ENCODE measurements at regions not wholly inside any gene's neighbourhood (a gene's known extent, or its start where the extent isn't known, plus 50 kb on each side); places are given as distances from the start of the nearest gene placed in this dataset.

DNA sequence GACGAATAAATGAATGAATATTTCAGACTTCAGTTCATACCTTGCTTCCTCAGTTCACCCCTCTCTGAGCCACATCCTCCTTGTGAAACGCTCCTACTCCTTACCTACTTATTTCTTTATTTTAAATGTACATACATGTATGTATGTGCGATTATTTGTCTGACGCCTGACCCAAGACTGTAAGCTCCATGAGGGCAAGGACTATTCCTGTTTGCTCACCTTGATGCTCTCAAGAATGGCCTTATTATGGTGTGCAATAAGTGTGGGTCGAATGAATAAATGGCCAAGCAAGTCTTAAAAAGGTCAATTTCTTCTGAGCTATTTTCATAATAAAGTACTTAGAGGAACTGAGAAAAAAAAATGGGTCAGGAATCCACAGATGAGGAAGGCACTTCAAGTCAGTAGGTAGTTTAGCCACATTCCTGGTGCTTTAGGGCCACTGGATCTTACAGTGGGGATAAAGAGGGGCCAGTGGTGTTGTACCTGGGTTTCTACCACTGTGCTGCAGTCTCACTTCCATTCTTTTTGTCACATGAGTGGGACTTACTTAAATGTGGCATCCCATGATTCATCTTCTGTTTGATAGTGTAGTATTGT lies 74.7 kb downstream of the SDC1 start:
- Histone ChIP-seq H3K4me3 (ENCODE audit: low read length) (no peak overlapping the region), H3K18ac (ENCODE audit: low read length) (no peak overlapping the region), H2AK5ac (ENCODE audit: low read length) (no peak overlapping the region), H3K27me3 (ENCODE audit: insufficient read depth, low read length, poor library complexity) (no peaks in the 10 kb centered on the region), H3K4me1 (ENCODE audit: control insufficient read depth, low read depth, low read length) (peaks cover 17% of the 10 kb centered on the region), H3K9ac (ENCODE audit: low read length) (no peak overlapping the region), H2BK5ac (ENCODE audit: low read length) (no peak overlapping the region), H2BK120ac (ENCODE audit: low read depth, low read length) (no peak overlapping the region), H3K27ac (ENCODE audit: low read depth, low read length) (no peak overlapping the region), H3K79me2 (ENCODE audit: control insufficient read depth, insufficient read depth, low read length) (no peaks in the 10 kb centered on the region), H3K4me2 (ENCODE audit: low read length) (no peak overlapping the region), H4K5ac (ENCODE audit: low read length) (no peak overlapping the region), H3K79me1 (ENCODE audit: low read length) (no peaks in the 10 kb centered on the region), H3K36me3 (ENCODE audit: control insufficient read depth, insufficient read depth, low read length) (no peaks in the 10 kb centered on the region), H3K4ac (ENCODE audit: low read depth, low read length) (no peak overlapping the region), H4K8ac (ENCODE audit: low read depth, low read length) (no peak overlapping the region), H2BK15ac (replicated peaks; ENCODE audit: low read depth) (no peak overlapping the region), H3K56ac (ENCODE audit: low read length) (no peak overlapping the region), H3K23ac (ENCODE audit: low read length) (no peak overlapping the region)
- no peak for DNase-seq
- WGBS (ENCODE audit: extremely low coverage, insufficient coverage, low lambda C conversion rate): no CpG with 5 or more reads among the region's 5 CpGs

DNA sequence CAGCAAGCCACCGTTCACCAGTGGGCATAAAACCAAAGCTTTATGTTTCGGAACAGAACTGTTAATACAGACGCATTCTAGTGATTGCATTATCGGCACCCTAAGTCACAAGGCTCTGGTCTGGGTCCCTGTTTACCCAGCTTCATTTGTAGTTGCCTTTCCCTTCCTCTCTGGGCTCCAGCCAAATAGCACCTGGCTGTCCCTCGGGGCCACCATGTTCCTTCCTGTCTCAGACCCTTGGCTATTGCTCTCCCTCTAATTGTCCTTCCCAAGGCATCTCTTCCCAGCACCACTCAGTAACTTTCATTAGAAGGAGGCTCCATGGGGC lies 75.3 kb downstream of the SDC1 start:
- H2BK15ac ChIP-seq (replicated peaks; ENCODE audit: low read depth): no peak overlapping the region
- H3K27ac ChIP-seq (ENCODE audit: low read depth, low read length): no peak overlapping the region
- peaks cover 17% of the 10 kb centered on the region for H3K4me1 ChIP-seq (ENCODE audit: control insufficient read depth, low read depth, low read length)
- no peaks in the 10 kb centered on the region for H3K27me3 ChIP-seq (ENCODE audit: insufficient read depth, low read length, poor library complexity)
- no peak overlapping the region for H3K9ac ChIP-seq (ENCODE audit: low read length)
- H3K4me2 ChIP-seq (ENCODE audit: low read length): no peak overlapping the region
- H3K23ac ChIP-seq (ENCODE audit: low read length): no peak overlapping the region
- H3K56ac ChIP-seq (ENCODE audit: low read length): no peak overlapping the region
- DNase-seq: no peak
- H4K5ac ChIP-seq (ENCODE audit: low read length): no peak overlapping the region
- no peak overlapping the region for H4K8ac ChIP-seq (ENCODE audit: low read depth, low read length)
- H3K79me1 ChIP-seq (ENCODE audit: low read length): no peaks in the 10 kb centered on the region
- no peak overlapping the region for H2AK5ac ChIP-seq (ENCODE audit: low read length)
- no peak overlapping the region for H2BK5ac ChIP-seq (ENCODE audit: low read length)
- no peaks in the 10 kb centered on the region for H3K36me3 ChIP-seq (ENCODE audit: control insufficient read depth, insufficient read depth, low read length)
- no peak overlapping the region for H2BK120ac ChIP-seq (ENCODE audit: low read depth, low read length)
- WGBS (ENCODE audit: extremely low coverage, insufficient coverage, low lambda C conversion rate): no CpG with 5 or more reads among the region's 5 CpGs
- no peak overlapping the region for H3K18ac ChIP-seq (ENCODE audit: low read length)
- H3K4ac ChIP-seq (ENCODE audit: low read depth, low read length): no peak overlapping the region
- no peaks in the 10 kb centered on the region for H3K79me2 ChIP-seq (ENCODE audit: control insufficient read depth, insufficient read depth, low read length)
- H3K4me3 ChIP-seq (ENCODE audit: low read length): no peak overlapping the region

DNA sequence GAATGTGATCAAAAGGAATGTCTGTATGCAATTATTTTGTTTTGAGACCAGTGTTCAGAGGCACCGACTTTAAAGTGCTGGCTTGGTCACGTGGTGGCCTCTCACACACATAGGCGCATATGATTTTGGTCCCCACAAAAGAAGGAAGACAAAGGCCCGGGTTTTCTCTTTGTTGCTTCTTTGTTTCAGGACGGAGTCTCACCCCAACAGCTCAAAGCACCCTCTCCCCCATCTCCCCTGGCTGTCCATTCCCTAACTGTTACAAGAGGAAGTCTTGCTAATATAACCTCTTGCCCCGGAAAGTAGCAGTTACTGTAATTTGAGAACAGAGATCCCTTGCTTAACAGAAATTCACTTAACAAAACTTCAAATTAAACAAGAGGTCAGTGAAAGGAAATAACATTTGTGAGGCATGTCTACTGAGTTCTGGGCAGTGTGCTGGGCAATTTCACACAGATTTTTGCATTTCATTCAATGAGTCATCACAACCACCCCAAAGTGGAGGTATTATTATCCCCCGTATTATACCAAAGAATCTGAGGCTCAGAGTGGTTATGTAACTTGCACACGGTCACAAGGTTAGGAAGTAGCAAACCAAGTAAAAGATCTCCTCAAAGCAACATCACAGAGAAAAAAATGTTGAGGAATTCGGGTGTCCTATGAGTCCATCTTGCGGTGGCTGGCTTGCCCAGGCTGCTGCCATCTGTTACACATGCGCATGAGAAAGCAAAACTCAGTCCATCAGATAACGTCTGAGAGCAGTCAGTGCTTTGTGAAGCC lies 75.8 kb downstream of the SDC1 start:
- no peak overlapping the region for H2BK5ac ChIP-seq (ENCODE audit: low read length)
- no peaks in the 10 kb centered on the region for H3K36me3 ChIP-seq (ENCODE audit: control insufficient read depth, insufficient read depth, low read length)
- no peak overlapping the region for H3K23ac ChIP-seq (ENCODE audit: low read length)
- H3K4me3 ChIP-seq (ENCODE audit: low read length): no peak overlapping the region
- peaks cover 17% of the 10 kb centered on the region for H3K4me1 ChIP-seq (ENCODE audit: control insufficient read depth, low read depth, low read length)
- no peak for DNase-seq
- no peak overlapping the region for H4K8ac ChIP-seq (ENCODE audit: low read depth, low read length)
- no peaks in the 10 kb centered on the region for H3K79me2 ChIP-seq (ENCODE audit: control insufficient read depth, insufficient read depth, low read length)
- H3K9ac ChIP-seq (ENCODE audit: low read length): no peak overlapping the region
- H3K27ac ChIP-seq (ENCODE audit: low read depth, low read length): no peak overlapping the region
- H3K18ac ChIP-seq (ENCODE audit: low read length): no peak overlapping the region
- H3K27me3 ChIP-seq (ENCODE audit: insufficient read depth, low read length, poor library complexity): no peaks in the 10 kb centered on the region
- no peak overlapping the region for H3K4ac ChIP-seq (ENCODE audit: low read depth, low read length)
- no peak overlapping the region for H2BK120ac ChIP-seq (ENCODE audit: low read depth, low read length)
- no peak overlapping the region for H2BK15ac ChIP-seq (replicated peaks; ENCODE audit: low read depth)
- peak overlapping the region; percentile 31 for H3K56ac ChIP-seq (ENCODE audit: low read length)
- no peak overlapping the region for H2AK5ac ChIP-seq (ENCODE audit: low read length)
- no CpG with 5 or more reads among the region's 12 CpGs for WGBS (ENCODE audit: extremely low coverage, insufficient coverage, low lambda C conversion rate)
- H4K5ac ChIP-seq (ENCODE audit: low read length): no peak overlapping the region
- H3K4me2 ChIP-seq (ENCODE audit: low read length): no peak overlapping the region
- H3K79me1 ChIP-seq (ENCODE audit: low read length): no peaks in the 10 kb centered on the region

DNA sequence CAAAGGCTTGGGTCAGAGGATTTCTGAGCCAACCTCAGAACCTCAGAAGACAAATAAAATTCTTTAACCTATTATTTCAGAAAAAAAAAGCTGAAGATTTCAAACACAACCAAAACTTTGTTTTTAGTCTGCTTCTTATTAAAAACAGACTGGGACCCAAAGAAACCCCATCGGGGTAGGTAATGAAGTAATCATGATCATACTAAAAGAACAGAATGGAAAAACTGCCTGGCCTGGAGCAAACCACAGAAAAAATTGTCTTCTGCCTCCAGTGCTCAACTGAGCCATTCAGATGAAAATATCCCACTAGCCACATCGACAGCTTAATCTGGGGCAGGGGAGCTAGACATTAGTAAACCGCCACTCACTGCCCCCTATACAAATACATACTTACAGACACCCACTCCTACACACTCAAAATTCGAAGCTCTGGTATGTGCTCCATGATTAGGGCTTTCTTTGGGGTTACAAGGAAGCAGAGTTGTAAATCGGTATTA lies 76.5 kb downstream of the SDC1 start:
- Histone ChIP-seq H3K9ac (ENCODE audit: low read length) (no peak overlapping the region), H3K4me3 (ENCODE audit: low read length) (no peak overlapping the region), H3K23ac (ENCODE audit: low read length) (no peak overlapping the region), H2BK120ac (ENCODE audit: low read depth, low read length) (no peak overlapping the region), H3K27ac (ENCODE audit: low read depth, low read length) (no peak overlapping the region), H3K4ac (ENCODE audit: low read depth, low read length) (no peak overlapping the region), H4K8ac (ENCODE audit: low read depth, low read length) (no peak overlapping the region), H4K5ac (ENCODE audit: low read length) (no peak overlapping the region), H3K79me2 (ENCODE audit: control insufficient read depth, insufficient read depth, low read length) (no peaks in the 10 kb centered on the region), H3K18ac (ENCODE audit: low read length) (no peak overlapping the region), H2BK15ac (replicated peaks; ENCODE audit: low read depth) (peak overlapping the region; percentile 25), H3K4me1 (ENCODE audit: control insufficient read depth, low read depth, low read length) (peaks cover 17% of the 10 kb centered on the region), H3K56ac (ENCODE audit: low read length) (peak overlapping the region; percentile 31), H2AK5ac (ENCODE audit: low read length) (no peak overlapping the region), H3K27me3 (ENCODE audit: insufficient read depth, low read length, poor library complexity) (no peaks in the 10 kb centered on the region), H3K36me3 (ENCODE audit: control insufficient read depth, insufficient read depth, low read length) (no peaks in the 10 kb centered on the region), H3K4me2 (ENCODE audit: low read length) (no peak overlapping the region), H3K79me1 (ENCODE audit: low read length) (no peaks in the 10 kb centered on the region), H2BK5ac (ENCODE audit: low read length) (no peak overlapping the region)
- no CpG with 5 or more reads among the region's 5 CpGs for WGBS (ENCODE audit: extremely low coverage, insufficient coverage, low lambda C conversion rate)
- DNase-seq: no peak

DNA sequence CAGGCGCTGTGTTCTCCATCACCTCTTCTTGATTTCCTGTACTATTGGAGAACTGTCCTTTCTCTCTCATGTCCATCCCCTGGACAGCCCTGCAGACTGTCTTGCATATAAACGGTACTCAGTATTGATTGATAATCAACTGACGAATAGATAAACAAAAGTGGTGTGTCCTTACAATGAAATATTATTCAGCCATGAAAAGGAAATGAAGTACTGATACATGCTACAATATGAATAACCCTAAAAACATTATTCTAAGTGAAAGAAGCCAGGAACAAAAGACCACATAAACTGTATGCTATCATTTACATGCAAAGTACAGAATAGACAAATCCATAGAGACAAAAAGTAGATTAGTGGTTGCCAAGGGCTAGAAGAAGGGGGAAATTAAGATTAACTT lies 77.6 kb downstream of the SDC1 start:
- no peak overlapping the region for H3K9ac ChIP-seq (ENCODE audit: low read length)
- H3K36me3 ChIP-seq (ENCODE audit: control insufficient read depth, insufficient read depth, low read length): no peaks in the 10 kb centered on the region
- peaks cover 15% of the 10 kb centered on the region for H3K4me1 ChIP-seq (ENCODE audit: control insufficient read depth, low read depth, low read length)
- no peak overlapping the region for H3K56ac ChIP-seq (ENCODE audit: low read length)
- H3K4me3 ChIP-seq (ENCODE audit: low read length): no peak overlapping the region
- no peak overlapping the region for H3K27ac ChIP-seq (ENCODE audit: low read depth, low read length)
- H3K23ac ChIP-seq (ENCODE audit: low read length): no peak overlapping the region
- no peak overlapping the region for H2BK5ac ChIP-seq (ENCODE audit: low read length)
- no peaks in the 10 kb centered on the region for H3K79me2 ChIP-seq (ENCODE audit: control insufficient read depth, insufficient read depth, low read length)
- H3K79me1 ChIP-seq (ENCODE audit: low read length): no peaks in the 10 kb centered on the region
- DNase-seq: no peak
- H2BK15ac ChIP-seq (replicated peaks; ENCODE audit: low read depth): no peak overlapping the region
- H2AK5ac ChIP-seq (ENCODE audit: low read length): no peak overlapping the region
- no peak overlapping the region for H3K4ac ChIP-seq (ENCODE audit: low read depth, low read length)
- no peak overlapping the region for H4K5ac ChIP-seq (ENCODE audit: low read length)
- no peak overlapping the region for H4K8ac ChIP-seq (ENCODE audit: low read depth, low read length)
- no peaks in the 10 kb centered on the region for H3K27me3 ChIP-seq (ENCODE audit: insufficient read depth, low read length, poor library complexity)
- no CpG with 5 or more reads among the region's 3 CpGs for WGBS (ENCODE audit: extremely low coverage, insufficient coverage, low lambda C conversion rate)
- H3K18ac ChIP-seq (ENCODE audit: low read length): no peak overlapping the region
- H2BK120ac ChIP-seq (ENCODE audit: low read depth, low read length): no peak overlapping the region
- no peak overlapping the region for H3K4me2 ChIP-seq (ENCODE audit: low read length)
